22Rv1 (cell line): ENCODE measurements at regions not wholly inside any gene's neighbourhood (a gene's known extent, or its start where the extent isn't known, plus 50 kb on each side); places are given as distances from the start of the nearest gene placed in this dataset.

Experiments
- CTCF ChIP-seq: fragments of 450-650 bp; IDR thresholded peaks from 2 replicates; pipeline ENCODE4 v1.5.1; 2017; ENCODE audit warnings: mild to moderate bottlenecking
- ZFX ChIP-seq: fragments of 450-650 bp; IDR thresholded peaks from 2 replicates; pipeline ENCODE4 v1.6.1; 2017; ENCODE audit warnings: antibody characterized with exemption, borderline replicate concordance

GRCh38 chr11:104695065-104695463 is 203.2 kb downstream of the CASP12 start:
- TF ChIP-seq CTCF (no peak), ZFX (no peak)
